ENCODE measurements at regions not wholly inside any gene's neighbourhood (a gene's known extent, or its start where the extent isn't known, plus 50 kb on each side); places are given as distances from the start of the nearest gene placed in this dataset.

GRCh38 chr12:128190614-128191013 is 76.4 kb upstream of the TMEM132C start:
- DNase-seq = no peak

GRCh38 chr12:128191380-128191779 is 75.6 kb upstream of the TMEM132C start:
- no peak for DNase-seq

GRCh38 chr12:128204711-128205110 is 62.3 kb upstream of the TMEM132C start:
- no peak for DNase-seq

- no peak for DNase-seq
Measured at GRCh38 chr12:128205145-128205544, 61.8 kb upstream of the TMEM132C start.

GRCh38 chr12:128205758-128206157 is 61.2 kb upstream of the TMEM132C start:
- no peak for DNase-seq
